ENCODE measurements at regions not wholly inside any gene's neighbourhood (a gene's known extent, or its start where the extent isn't known, plus 50 kb on each side); places are given as distances from the start of the nearest gene placed in this dataset.

DNA sequence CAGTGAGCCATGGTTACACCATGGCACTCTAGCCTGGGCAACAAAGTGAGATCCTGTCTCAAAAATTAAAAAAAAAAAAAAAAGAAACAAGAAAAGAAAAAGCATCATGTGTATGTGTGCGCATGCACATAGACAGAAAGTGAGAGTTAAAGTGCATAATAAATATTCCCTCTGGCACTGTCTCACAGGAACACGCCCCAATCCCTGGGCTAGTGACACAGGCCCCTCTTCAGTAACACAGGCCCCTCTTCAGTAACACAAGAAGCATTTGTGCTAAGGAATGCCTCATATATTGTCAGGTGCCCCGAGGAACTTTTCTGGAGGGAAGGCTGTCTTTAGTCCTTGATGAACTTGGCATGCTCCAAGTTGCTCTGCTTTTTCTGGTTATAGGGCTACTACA, 57.5 kb downstream of the RPL27A start:
- no peak for DNase-seq (ENCODE audit: extremely low read depth, low read depth)

GRCh38 chr11:8744423-8744822, 61.8 kb downstream of the RPL27A start:
- no peak for DNase-seq (ENCODE audit: extremely low read depth, low read depth)

DNA sequence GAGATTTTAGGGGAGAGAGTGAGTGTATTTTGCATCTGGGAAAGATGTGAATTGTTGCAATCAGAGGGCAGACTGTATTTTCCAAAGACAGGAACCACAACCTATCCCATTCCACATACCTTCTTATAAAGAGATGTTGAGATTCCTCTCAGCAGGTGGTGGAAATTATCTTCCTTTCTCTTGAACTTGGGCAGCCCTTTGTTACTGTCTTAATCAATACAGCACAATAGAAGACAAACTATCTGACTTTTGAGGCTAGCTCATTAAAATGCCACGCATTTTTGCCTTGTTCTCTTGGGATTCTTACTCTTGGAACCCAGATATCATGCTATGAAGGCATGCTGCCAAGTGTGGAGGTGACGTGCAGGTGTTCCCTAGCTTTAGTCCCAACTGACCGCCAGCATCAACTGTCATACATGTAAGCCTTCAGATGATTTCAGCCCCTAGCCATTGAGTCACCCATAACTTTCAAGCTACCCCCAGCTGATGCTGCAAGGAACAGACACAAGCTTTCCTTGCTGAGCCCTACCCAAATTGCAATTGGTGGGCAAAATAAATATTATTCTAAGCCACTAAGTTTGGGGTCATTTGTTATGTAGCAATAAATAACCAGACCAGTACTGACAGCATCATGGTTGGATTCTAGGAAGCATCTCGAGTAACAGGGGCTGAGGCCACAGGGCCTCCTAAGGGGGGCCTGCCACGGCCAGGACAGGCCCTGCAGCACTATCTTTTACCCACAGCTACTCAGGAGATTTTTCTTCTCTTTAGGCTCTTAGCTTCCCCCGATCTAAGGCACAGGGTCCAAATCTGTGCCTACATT, 63.0 kb downstream of the RPL27A start:
- no peak for DNase-seq (ENCODE audit: extremely low read depth, low read depth)

DNA sequence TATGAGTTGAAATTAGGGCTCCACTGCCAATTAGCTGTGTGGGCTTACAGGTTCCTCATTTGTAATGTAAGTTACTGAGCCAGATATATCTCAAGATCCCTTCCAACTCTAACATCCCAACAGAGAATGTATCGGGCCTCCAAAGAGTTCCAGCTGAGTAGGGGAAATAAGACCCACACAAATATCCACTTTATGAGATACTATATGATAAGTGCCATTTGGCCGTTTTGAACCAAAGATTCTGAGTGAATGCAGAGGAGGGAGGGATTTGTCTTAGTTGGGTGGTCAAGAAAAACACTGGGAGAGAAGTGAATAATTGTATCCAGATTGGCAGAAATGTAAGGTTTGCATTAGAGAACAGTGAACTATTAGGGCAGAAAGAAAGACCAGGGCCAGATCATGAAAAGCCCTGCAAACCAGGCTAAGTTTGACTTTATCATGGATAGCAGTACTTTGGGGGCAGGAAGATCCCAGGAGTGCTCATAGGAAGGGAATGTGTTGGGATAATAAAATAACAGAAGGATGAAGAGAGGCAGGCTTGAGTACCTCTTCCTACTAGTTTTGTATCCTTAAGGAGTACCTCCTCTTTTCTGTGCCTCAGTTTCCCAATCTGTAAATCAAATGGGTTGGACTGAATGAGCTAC, 63.9 kb downstream of the RPL27A start:
- no peak for DNase-seq (ENCODE audit: extremely low read depth, low read depth)

GRCh38 chr11:8747173-8747572, 64.6 kb downstream of the RPL27A start:
- no peak for DNase-seq (ENCODE audit: extremely low read depth, low read depth)

DNA sequence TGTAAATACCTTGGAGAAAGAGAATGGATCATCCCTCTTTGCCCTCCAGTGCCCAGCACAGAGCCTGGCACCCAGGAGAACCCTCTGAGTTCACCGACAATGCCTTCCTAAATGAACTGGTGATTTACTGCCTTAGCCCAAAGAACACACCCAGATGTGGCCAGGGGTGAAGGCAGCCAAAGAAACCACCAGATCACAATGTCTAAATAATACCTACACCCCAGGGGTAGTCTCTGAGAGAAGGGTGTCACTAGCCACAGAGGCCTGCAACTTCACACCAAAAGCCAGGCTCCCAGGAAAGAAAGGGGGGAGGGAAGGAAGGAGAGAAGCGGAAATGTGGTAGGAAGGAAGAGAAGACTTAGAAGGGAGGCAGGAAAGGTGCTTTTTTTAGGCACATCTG, 65.7 kb downstream of the RPL27A start:
- DNase-seq (ENCODE audit: extremely low read depth, low read depth): no peak

DNA sequence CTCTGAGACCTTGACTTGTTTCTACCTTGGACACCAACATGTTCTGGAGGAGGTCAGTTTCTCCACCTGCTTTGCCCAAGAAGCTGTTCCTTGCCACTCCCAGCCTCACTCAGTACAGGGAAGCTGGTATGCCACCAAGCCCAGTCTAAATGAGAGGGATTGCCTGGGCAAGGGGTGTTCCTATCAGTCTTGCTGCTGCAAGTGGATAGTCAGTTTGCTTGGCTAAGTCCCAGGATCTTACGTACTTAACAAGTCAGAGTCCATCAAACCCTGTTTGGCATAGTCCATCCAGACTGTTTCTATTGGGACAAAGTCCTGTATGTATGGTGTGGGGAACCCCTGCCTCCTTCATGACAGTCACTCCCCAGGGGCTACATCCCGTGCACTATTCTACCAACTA, 66.6 kb downstream of the RPL27A start:
- no peak for DNase-seq (ENCODE audit: extremely low read depth, low read depth)

GRCh38 chr11:8754241-8754640, 71.6 kb downstream of the RPL27A start:
- DNase-seq (ENCODE audit: extremely low read depth, low read depth): no peak

DNA sequence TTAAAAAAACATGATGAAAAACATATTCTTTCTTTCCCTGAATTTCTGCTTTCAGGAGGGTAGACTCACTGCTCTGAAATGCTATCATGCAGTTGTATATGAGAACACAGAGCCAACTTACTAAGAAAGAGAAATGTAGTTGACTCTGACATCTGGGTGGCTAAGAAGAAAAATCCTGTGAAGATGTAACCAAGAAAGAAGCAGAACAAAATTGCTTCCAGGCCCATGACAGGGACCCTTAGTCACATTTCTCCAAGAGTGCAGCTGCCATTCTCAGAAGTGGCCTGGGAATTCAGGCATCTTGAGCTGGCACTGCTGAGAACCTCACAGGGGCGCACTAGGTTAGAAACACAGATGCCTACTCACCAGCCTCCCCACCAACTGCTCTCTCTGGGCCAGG, 73.6 kb downstream of the RPL27A start:
- no peak for DNase-seq (ENCODE audit: extremely low read depth, low read depth)

DNA sequence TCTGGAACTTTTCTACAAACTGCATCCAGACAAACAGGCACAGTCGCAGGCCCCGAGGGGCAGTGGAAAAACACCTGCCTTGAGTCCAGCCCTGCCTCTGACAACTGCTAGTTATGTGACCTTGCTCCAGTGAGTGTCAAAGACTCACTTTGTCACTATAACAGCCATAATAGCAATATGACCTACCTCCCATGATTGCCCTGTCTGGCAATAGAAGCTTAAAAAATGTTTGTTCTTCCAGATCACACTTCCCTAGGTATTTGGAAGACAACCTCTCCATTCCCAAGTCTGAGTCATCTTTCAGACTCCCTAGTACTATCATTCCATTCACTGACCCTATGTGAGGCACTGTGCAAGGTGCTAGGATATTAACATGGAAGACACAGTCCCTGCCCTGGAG, 74.5 kb downstream of the RPL27A start:
- DNase-seq (ENCODE audit: extremely low read depth, low read depth): no peak

GRCh38 chr11:8757533-8757932, 74.9 kb downstream of the RPL27A start:
- DNase-seq (ENCODE audit: extremely low read depth, low read depth): no peak

GRCh38 chr11:8758619-8759169, 76.1 kb downstream of the RPL27A start:
- DNase-seq (ENCODE audit: extremely low read depth, low read depth): no peak

- no peak for DNase-seq (ENCODE audit: extremely low read depth, low read depth)
Measured at GRCh38 chr11:8759634-8760033, 77.0 kb downstream of the RPL27A start.

DNA sequence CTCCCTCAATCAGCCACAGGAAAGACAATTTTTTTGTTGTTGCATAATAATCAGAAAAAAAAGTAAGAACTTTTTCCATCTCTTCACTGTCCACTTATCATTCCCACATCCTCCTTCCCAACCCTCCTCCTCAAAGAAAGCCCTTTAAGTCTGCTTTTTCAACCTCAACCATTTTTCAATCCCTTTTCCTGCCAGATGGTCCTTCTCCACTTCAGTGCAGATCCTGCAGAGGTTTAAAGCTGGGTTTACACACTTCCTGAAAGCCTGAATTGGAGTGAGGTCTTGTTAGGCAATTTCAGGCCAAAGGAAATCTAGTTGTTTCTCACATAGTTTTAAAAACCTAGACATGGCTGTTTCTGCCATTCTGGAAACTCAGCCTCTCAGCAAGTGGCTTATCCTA, 78.3 kb downstream of the RPL27A start:
- no peak for DNase-seq (ENCODE audit: extremely low read depth, low read depth)

- no peak for DNase-seq (ENCODE audit: extremely low read depth, low read depth)
Measured at GRCh38 chr11:8763070-8763685, 80.6 kb downstream of the RPL27A start.

- no peak for DNase-seq (ENCODE audit: extremely low read depth, low read depth)
Measured at GRCh38 chr11:8765294-8765693, 82.7 kb downstream of the RPL27A start.

DNA sequence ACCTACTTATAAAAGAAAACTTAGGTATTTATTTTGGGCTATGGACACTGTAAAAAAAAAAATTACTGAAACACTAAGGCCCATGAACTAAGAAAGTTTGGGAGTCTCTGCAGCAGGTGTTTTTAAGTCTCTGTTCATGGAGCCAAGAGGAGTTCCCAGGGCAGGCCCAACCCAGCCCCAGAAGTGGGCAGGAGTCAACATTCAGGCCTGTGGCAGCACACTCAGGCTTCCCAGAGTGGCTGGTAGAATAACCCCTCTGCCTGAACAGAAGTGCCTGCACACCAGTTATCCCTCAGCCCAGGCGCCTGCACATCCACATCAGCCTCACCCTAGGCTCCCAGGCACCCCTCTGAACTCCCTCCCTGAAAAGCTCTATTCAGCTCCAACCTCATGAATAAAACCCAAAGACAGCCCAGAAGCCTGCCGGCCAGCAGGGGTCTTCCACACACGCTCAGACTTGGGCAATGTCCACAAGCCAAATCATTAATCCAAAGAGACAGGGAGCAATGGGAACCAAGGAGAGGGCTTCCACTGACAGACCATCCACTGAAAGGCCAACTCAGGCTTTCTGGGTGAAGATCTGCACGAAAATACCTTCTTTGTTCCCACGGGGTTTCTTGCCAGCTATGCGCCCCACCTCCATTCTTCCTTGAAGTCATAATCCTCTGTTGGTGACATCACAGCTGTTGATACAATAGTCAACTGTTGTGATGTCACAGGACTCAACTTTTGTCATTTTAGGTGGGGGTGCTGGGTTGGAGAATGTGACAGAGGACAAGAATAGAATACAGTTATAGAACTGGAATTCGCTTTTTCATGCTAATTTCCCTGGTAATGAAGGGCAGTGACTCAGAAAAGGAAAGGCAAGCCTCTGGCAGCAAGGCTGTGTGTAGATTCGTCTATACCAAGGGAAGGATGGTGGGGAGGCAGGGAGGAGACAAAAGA, 83.7 kb downstream of the RPL27A start:
- no peak for DNase-seq (ENCODE audit: extremely low read depth, low read depth)

DNA sequence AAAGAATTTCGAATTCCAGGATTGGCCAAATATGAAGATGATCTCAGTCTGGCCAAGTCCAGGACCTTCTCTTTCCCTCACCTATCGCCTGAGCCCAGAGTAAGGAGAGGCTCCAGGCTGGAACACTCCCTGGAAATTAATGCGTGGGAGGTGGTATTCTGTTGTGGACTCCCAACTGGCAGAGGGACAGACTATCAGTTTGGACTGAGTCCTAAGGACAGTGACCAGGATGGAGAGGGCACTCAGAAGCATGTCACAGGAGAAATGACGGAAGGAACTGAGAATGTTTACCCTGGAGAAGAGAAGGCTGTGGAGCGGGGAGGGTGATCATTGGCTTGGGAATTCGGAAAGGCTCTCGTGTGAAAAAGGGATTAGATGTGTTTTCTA, 84.4 kb downstream of the RPL27A start:
- no peak for DNase-seq (ENCODE audit: extremely low read depth, low read depth)

- DNase-seq (ENCODE audit: extremely low read depth, low read depth): no peak
Measured at GRCh38 chr11:8767466-8768142, 85.0 kb downstream of the RPL27A start.
